ENCODE measurements at regions not wholly inside any gene's neighbourhood (a gene's known extent, or its start where the extent isn't known, plus 50 kb on each side); places are given as distances from the start of the nearest gene placed in this dataset.

DNA sequence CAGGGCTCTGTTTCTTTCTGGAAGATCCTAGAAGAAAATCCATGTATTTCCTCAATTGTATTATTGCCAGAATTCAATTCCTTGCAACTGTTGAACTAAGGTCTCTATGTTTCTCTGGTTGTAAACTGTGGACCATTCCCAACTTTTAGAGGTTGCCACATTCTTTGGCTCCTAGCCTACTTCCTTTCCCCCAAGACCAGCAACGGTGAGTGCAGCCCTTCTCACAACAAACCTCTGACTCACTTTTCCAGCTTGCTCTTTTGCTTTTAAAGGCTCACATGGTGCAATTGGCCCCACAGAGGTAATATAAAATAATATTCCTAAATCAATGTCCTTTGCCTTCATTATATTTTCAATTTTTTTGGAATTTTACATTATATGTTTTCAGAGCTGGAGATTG, 371.3 kb downstream of the SLITRK5 start:
- TF ChIP-seq, protein P1, sequence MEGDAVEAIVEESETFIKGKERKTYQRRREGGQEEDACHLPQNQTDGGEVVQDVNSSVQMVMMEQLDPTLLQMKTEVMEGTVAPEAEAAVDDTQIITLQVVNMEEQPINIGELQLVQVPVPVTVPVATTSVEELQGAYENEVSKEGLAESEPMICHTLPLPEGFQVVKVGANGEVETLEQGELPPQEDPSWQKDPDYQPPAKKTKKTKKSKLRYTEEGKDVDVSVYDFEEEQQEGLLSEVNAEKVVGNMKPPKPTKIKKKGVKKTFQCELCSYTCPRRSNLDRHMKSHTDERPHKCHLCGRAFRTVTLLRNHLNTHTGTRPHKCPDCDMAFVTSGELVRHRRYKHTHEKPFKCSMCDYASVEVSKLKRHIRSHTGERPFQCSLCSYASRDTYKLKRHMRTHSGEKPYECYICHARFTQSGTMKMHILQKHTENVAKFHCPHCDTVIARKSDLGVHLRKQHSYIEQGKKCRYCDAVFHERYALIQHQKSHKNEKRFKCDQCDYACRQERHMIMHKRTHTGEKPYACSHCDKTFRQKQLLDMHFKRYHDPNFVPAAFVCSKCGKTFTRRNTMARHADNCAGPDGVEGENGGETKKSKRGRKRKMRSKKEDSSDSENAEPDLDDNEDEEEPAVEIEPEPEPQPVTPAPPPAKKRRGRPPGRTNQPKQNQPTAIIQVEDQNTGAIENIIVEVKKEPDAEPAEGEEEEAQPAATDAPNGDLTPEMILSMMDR (IDR thresholded peaks at IDR 0.05; ENCODE audit: low read depth, low read length) = no peak
- no peak for TF ChIP-seq EZH2phosphoT487 (IDR thresholded peaks at IDR 0.05; ENCODE audit: low read depth)

Data from OCI-LY3 (cell line).